ENCODE measurements at regions not wholly inside any gene's neighbourhood (a gene's known extent, or its start where the extent isn't known, plus 50 kb on each side); places are given as distances from the start of the nearest gene placed in this dataset.

- Histone ChIP-seq H3K36me3 (ENCODE audit: insufficient read depth, insufficient read length, low read length) (no peaks in the 10 kb centered on the region), H3K4me3 (ENCODE audit: insufficient read length, low read depth) (no peak overlapping the region), H3K4me1 (ENCODE audit: insufficient read depth, insufficient read length) (no peaks in the 10 kb centered on the region), H3K9me3 (ENCODE audit: insufficient read depth, low read length) (no peaks in the 10 kb centered on the region), H3K9ac (ENCODE audit: insufficient read length, low read depth) (no peak overlapping the region), H3K27me3 (ENCODE audit: insufficient read depth, insufficient read length) (no peaks in the 10 kb centered on the region)
- TF ChIP-seq ZNF274 (IDR thresholded peaks at IDR 0.05; ENCODE audit: low read depth, low read length), result no peak
- TF ChIP-seq SUZ12 (IDR thresholded peaks at IDR 0.05; ENCODE audit: extremely low read depth, insufficient read depth, insufficient read length), result no peak
- TF ChIP-seq YY1 (IDR thresholded peaks at IDR 0.05; ENCODE audit: insufficient read depth, insufficient read length), result no peak
- no peak for DNase-seq (ENCODE audit: low read depth, low spot score)
These were observed 198.1 kb downstream of the SEC23A start for GRCh38 chr14:38904959-38905358.

GRCh38 chr14:38901791-38902190 lies 201.2 kb downstream of the SEC23A start:
- Histone ChIP-seq H3K36me3 (ENCODE audit: insufficient read depth, insufficient read length, low read length) (no peaks in the 10 kb centered on the region), H3K4me3 (ENCODE audit: insufficient read length, low read depth) (no peak overlapping the region), H3K4me1 (ENCODE audit: insufficient read depth, insufficient read length) (no peaks in the 10 kb centered on the region), H3K27me3 (ENCODE audit: insufficient read depth, insufficient read length) (no peaks in the 10 kb centered on the region), H3K9ac (ENCODE audit: insufficient read length, low read depth) (no peak overlapping the region), H3K9me3 (ENCODE audit: insufficient read depth, low read length) (no peaks in the 10 kb centered on the region)
- no peak for DNase-seq (ENCODE audit: low read depth, low spot score)
- no peak for TF ChIP-seq ZNF274 (IDR thresholded peaks at IDR 0.05; ENCODE audit: low read depth, low read length)
- no peak for TF ChIP-seq SUZ12 (IDR thresholded peaks at IDR 0.05; ENCODE audit: extremely low read depth, insufficient read depth, insufficient read length)
- TF ChIP-seq YY1 (IDR thresholded peaks at IDR 0.05; ENCODE audit: insufficient read depth, insufficient read length), result no peak

GRCh38 chr14:38900887-38901286 lies 202.1 kb downstream of the SEC23A start:
- H3K9me3 ChIP-seq (ENCODE audit: insufficient read depth, low read length), result no peaks in the 10 kb centered on the region
- no peaks in the 10 kb centered on the region for H3K36me3 ChIP-seq (ENCODE audit: insufficient read depth, insufficient read length, low read length)
- no peak for TF ChIP-seq ZNF274 (IDR thresholded peaks at IDR 0.05; ENCODE audit: low read depth, low read length)
- TF ChIP-seq SUZ12 (IDR thresholded peaks at IDR 0.05; ENCODE audit: extremely low read depth, insufficient read depth, insufficient read length), result no peak
- TF ChIP-seq YY1 (IDR thresholded peaks at IDR 0.05; ENCODE audit: insufficient read depth, insufficient read length), result no peak
- no peak overlapping the region for H3K9ac ChIP-seq (ENCODE audit: insufficient read length, low read depth)
- H3K4me3 ChIP-seq (ENCODE audit: insufficient read length, low read depth), result no peak overlapping the region
- no peak for DNase-seq (ENCODE audit: low read depth, low spot score)
- no peaks in the 10 kb centered on the region for H3K27me3 ChIP-seq (ENCODE audit: insufficient read depth, insufficient read length)
- no peaks in the 10 kb centered on the region for H3K4me1 ChIP-seq (ENCODE audit: insufficient read depth, insufficient read length)

GRCh38 chr14:38887696-38888095 lies 215.3 kb downstream of the SEC23A start:
- H3K4me1 ChIP-seq (ENCODE audit: insufficient read depth, insufficient read length), result no peaks in the 10 kb centered on the region
- H3K4me3 ChIP-seq (ENCODE audit: insufficient read length, low read depth), result no peak overlapping the region
- no peak overlapping the region for H3K9ac ChIP-seq (ENCODE audit: insufficient read length, low read depth)
- TF ChIP-seq YY1 (IDR thresholded peaks at IDR 0.05; ENCODE audit: insufficient read depth, insufficient read length), result no peak
- no peak for TF ChIP-seq ZNF274 (IDR thresholded peaks at IDR 0.05; ENCODE audit: low read depth, low read length)
- TF ChIP-seq SUZ12 (IDR thresholded peaks at IDR 0.05; ENCODE audit: extremely low read depth, insufficient read depth, insufficient read length), result no peak
- no peaks in the 10 kb centered on the region for H3K9me3 ChIP-seq (ENCODE audit: insufficient read depth, low read length)
- H3K27me3 ChIP-seq (ENCODE audit: insufficient read depth, insufficient read length), result no peaks in the 10 kb centered on the region
- no peaks in the 10 kb centered on the region for H3K36me3 ChIP-seq (ENCODE audit: insufficient read depth, insufficient read length, low read length)
- DNase-seq (ENCODE audit: low read depth, low spot score), result no peak

- Histone ChIP-seq H3K4me3 (ENCODE audit: insufficient read length, low read depth) (no peak overlapping the region), H3K9ac (ENCODE audit: insufficient read length, low read depth) (no peak overlapping the region), H3K27me3 (ENCODE audit: insufficient read depth, insufficient read length) (no peaks in the 10 kb centered on the region), H3K4me1 (ENCODE audit: insufficient read depth, insufficient read length) (no peaks in the 10 kb centered on the region), H3K9me3 (ENCODE audit: insufficient read depth, low read length) (no peaks in the 10 kb centered on the region), H3K36me3 (ENCODE audit: insufficient read depth, insufficient read length, low read length) (no peaks in the 10 kb centered on the region)
- no peak for DNase-seq (ENCODE audit: low read depth, low spot score)
- no peak for TF ChIP-seq ZNF274 (IDR thresholded peaks at IDR 0.05; ENCODE audit: low read depth, low read length)
- no peak for TF ChIP-seq SUZ12 (IDR thresholded peaks at IDR 0.05; ENCODE audit: extremely low read depth, insufficient read depth, insufficient read length)
- TF ChIP-seq YY1 (IDR thresholded peaks at IDR 0.05; ENCODE audit: insufficient read depth, insufficient read length), result no peak
These were observed 218.9 kb downstream of the SEC23A start for GRCh38 chr14:38884109-38884508.

- Histone ChIP-seq H3K9me3 (ENCODE audit: insufficient read depth, low read length) (no peaks in the 10 kb centered on the region), H3K9ac (ENCODE audit: insufficient read length, low read depth) (no peak overlapping the region), H3K27me3 (ENCODE audit: insufficient read depth, insufficient read length) (no peaks in the 10 kb centered on the region), H3K4me3 (ENCODE audit: insufficient read length, low read depth) (no peak overlapping the region), H3K36me3 (ENCODE audit: insufficient read depth, insufficient read length, low read length) (no peaks in the 10 kb centered on the region), H3K4me1 (ENCODE audit: insufficient read depth, insufficient read length) (no peaks in the 10 kb centered on the region)
- no peak for TF ChIP-seq YY1 (IDR thresholded peaks at IDR 0.05; ENCODE audit: insufficient read depth, insufficient read length)
- TF ChIP-seq ZNF274 (IDR thresholded peaks at IDR 0.05; ENCODE audit: low read depth, low read length), result no peak
- TF ChIP-seq SUZ12 (IDR thresholded peaks at IDR 0.05; ENCODE audit: extremely low read depth, insufficient read depth, insufficient read length), result no peak
- no peak for DNase-seq (ENCODE audit: low read depth, low spot score)
These were observed 219.9 kb downstream of the SEC23A start for GRCh38 chr14:38883127-38883526.

GRCh38 chr14:38882533-38882932 lies 220.5 kb downstream of the SEC23A start:
- H3K4me1 ChIP-seq (ENCODE audit: insufficient read depth, insufficient read length), result no peaks in the 10 kb centered on the region
- DNase-seq (ENCODE audit: low read depth, low spot score), result no peak
- no peaks in the 10 kb centered on the region for H3K27me3 ChIP-seq (ENCODE audit: insufficient read depth, insufficient read length)
- no peak overlapping the region for H3K4me3 ChIP-seq (ENCODE audit: insufficient read length, low read depth)
- no peak overlapping the region for H3K9ac ChIP-seq (ENCODE audit: insufficient read length, low read depth)
- TF ChIP-seq SUZ12 (IDR thresholded peaks at IDR 0.05; ENCODE audit: extremely low read depth, insufficient read depth, insufficient read length) (no peak), ZNF274 (IDR thresholded peaks at IDR 0.05; ENCODE audit: low read depth, low read length) (no peak), YY1 (IDR thresholded peaks at IDR 0.05; ENCODE audit: insufficient read depth, insufficient read length) (no peak)
- H3K9me3 ChIP-seq (ENCODE audit: insufficient read depth, low read length), result no peaks in the 10 kb centered on the region
- H3K36me3 ChIP-seq (ENCODE audit: insufficient read depth, insufficient read length, low read length), result no peaks in the 10 kb centered on the region
